Testis (tissue), 2 donors: ENCODE measurements at regions not wholly inside any gene's neighbourhood (a gene's known extent, or its start where the extent isn't known, plus 50 kb on each side); places are given as distances from the start of the nearest gene placed in this dataset.

Experiments
- POLR2A ChIP-seq: fragments of 450-650 bp; IDR thresholded peaks from one replicate; pipeline ENCODE4 v1.6.1; 2017; ENCODE audit warnings: antibody characterized with exemption, mild to moderate bottlenecking, moderate library complexity
- TF ChIP-seq, protein P1 (sequence below), 3 experiments: fragments of 450-650 bp in 2 of 3; fragments of 200-600 bp in 1 of 3; sonication (generic) in 1 of 3; IDR thresholded peaks; one replicate each; pipeline ENCODE4 v1.5.1; 2016 to 2019; ENCODE audit warnings: antibody characterized with exemption in 3 of 3, mild to moderate bottlenecking in 2 of 3, moderate library complexity in 1 of 3

DNA sequence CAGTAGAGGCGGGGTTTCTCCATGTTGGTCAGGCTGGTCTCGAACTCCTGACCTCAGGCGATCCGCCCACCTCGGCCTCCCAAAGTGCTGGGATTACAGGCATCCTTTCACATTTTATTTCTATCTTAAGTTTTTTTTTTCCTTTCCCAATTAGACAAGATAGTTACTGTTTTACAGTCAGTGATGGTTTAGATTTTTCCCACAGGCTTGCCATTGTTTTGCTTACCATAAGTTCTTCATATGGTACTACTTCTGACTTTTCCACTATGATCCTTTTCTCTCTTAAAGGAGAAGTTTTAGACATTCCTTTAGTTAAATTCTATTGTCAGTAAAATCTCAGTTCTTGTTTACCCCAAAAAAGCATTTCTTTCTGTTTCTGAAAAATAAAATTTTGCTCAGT, 462.6 kb downstream of the CENPC start:
- TF ChIP-seq, protein P1, sequence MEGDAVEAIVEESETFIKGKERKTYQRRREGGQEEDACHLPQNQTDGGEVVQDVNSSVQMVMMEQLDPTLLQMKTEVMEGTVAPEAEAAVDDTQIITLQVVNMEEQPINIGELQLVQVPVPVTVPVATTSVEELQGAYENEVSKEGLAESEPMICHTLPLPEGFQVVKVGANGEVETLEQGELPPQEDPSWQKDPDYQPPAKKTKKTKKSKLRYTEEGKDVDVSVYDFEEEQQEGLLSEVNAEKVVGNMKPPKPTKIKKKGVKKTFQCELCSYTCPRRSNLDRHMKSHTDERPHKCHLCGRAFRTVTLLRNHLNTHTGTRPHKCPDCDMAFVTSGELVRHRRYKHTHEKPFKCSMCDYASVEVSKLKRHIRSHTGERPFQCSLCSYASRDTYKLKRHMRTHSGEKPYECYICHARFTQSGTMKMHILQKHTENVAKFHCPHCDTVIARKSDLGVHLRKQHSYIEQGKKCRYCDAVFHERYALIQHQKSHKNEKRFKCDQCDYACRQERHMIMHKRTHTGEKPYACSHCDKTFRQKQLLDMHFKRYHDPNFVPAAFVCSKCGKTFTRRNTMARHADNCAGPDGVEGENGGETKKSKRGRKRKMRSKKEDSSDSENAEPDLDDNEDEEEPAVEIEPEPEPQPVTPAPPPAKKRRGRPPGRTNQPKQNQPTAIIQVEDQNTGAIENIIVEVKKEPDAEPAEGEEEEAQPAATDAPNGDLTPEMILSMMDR (IDR thresholded peaks at IDR 0.05): no peak
- no peak for TF ChIP-seq POLR2A
